ENCODE measurements at regions not wholly inside any gene's neighbourhood (a gene's known extent, or its start where the extent isn't known, plus 50 kb on each side); places are given as distances from the start of the nearest gene placed in this dataset.

- no peak overlapping the region for H3K4me3 ChIP-seq
- DNase-seq = no peak
- TF ChIP-seq CTCF (IDR thresholded peaks at IDR 0.05) = no peak
- no peaks in the 10 kb centered on the region for H3K36me3 ChIP-seq
- no peak overlapping the region for H3K9ac ChIP-seq (ENCODE audit: low read depth in 2 of 2, low read length in 2 of 2)
- intact Hi-C loops (cut with DNase I) = no loop called here
- H3K9me3 ChIP-seq = no peaks in the 10 kb centered on the region
- H3K27ac ChIP-seq = no peak overlapping the region
- H3K4me1 ChIP-seq = no peaks in the 10 kb centered on the region
- H3K27me3 ChIP-seq = peaks cover 9% of the 10 kb centered on the region
Observed at GRCh38 chr14:101453225-101453624, 108.1 kb upstream of the DIO3 start.

- H3K27me3 ChIP-seq = peaks cover 19% of the 10 kb centered on the region
- intact Hi-C loops (cut with DNase I) = no loop called here
- no peak for TF ChIP-seq CTCF (IDR thresholded peaks at IDR 0.05)
- H3K27ac ChIP-seq = no peak overlapping the region
- no peaks in the 10 kb centered on the region for H3K36me3 ChIP-seq
- no peak overlapping the region for H3K4me3 ChIP-seq
- no peak overlapping the region for H3K9ac ChIP-seq (ENCODE audit: low read depth in 2 of 2, low read length in 2 of 2)
- no peak for DNase-seq
- no peaks in the 10 kb centered on the region for H3K9me3 ChIP-seq
- H3K4me1 ChIP-seq = no peaks in the 10 kb centered on the region
Observed at GRCh38 chr14:101454229-101454628, 107.1 kb upstream of the DIO3 start.

GRCh38 chr14:101456246-101457175 lies 104.8 kb upstream of the DIO3 start:
- H3K9me3 ChIP-seq = no peaks in the 10 kb centered on the region
- DNase-seq = no peak
- no peak for TF ChIP-seq CTCF (IDR thresholded peaks at IDR 0.05)
- no peaks in the 10 kb centered on the region for H3K36me3 ChIP-seq
- no peak overlapping the region for H3K4me3 ChIP-seq
- intact Hi-C loops (cut with DNase I) = no loop called here
- no peak overlapping the region for H3K9ac ChIP-seq (ENCODE audit: low read depth in 2 of 2, low read length in 2 of 2)
- H3K4me1 ChIP-seq = no peaks in the 10 kb centered on the region
- H3K27ac ChIP-seq = no peak overlapping the region
- peaks cover 21% of the 10 kb centered on the region for H3K27me3 ChIP-seq

- DNase-seq = no peak
- H3K9me3 ChIP-seq = no peaks in the 10 kb centered on the region
- no peak for TF ChIP-seq CTCF (IDR thresholded peaks at IDR 0.05)
Observed at GRCh38 chr14:101457301-101457935, 103.9 kb upstream of the DIO3 start.

GRCh38 chr14:101457936-101458740 lies 103.2 kb upstream of the DIO3 start:
- peaks cover 21% of the 10 kb centered on the region for H3K27me3 ChIP-seq
- no peaks in the 10 kb centered on the region for H3K4me1 ChIP-seq
- H3K4me3 ChIP-seq = no peak overlapping the region
- no peaks in the 10 kb centered on the region for H3K9me3 ChIP-seq
- DNase-seq = no peak
- no peaks in the 10 kb centered on the region for H3K36me3 ChIP-seq
- TF ChIP-seq CTCF (IDR thresholded peaks at IDR 0.05) = no peak
- no peak overlapping the region for H3K9ac ChIP-seq (ENCODE audit: low read depth in 2 of 2, low read length in 2 of 2)
- intact Hi-C loops (cut with DNase I) = no loop called here
- H3K27ac ChIP-seq = no peak overlapping the region

More at GRCh38 chr14:101457301-101457935, 103.9 kb upstream of the DIO3 start:
- no peaks in the 10 kb centered on the region for H3K36me3 ChIP-seq
- no peaks in the 10 kb centered on the region for H3K4me1 ChIP-seq
- H3K27ac ChIP-seq = no peak overlapping the region
- H3K27me3 ChIP-seq = peaks cover 21% of the 10 kb centered on the region
- no peak overlapping the region for H3K4me3 ChIP-seq
- intact Hi-C loops (cut with DNase I) = no loop called here
- H3K9ac ChIP-seq (ENCODE audit: low read depth in 2 of 2, low read length in 2 of 2) = no peak overlapping the region

Data from colonic mucosa (tissue), 4 donors.